Coronary artery (tissue), 2 donors: ENCODE measurements at regions not wholly inside any gene's neighbourhood (a gene's known extent, or its start where the extent isn't known, plus 50 kb on each side); places are given as distances from the start of the nearest gene placed in this dataset.

Experiments used
- DNase-seq: peaks from one replicate; pipeline ENCODE4 v3.0.0-alpha.2; 2017; ENCODE audit warnings: low spot score
- H3K27ac ChIP-seq, 2 donors: fragments of 200-600 bp; sonication (generic); one replicate each; pipeline ENCODE4 v1.5.1; 2016 to 2019
- H3K4me3 ChIP-seq: fragments of 200-600 bp; sonication (generic); 2 replicates; pipeline ENCODE4 v1.5.1; 2016; ENCODE audit warnings: mild to moderate bottlenecking, moderate library complexity
- CTCF ChIP-seq: fragments of 200-600 bp; sonication (generic); IDR thresholded peaks from one replicate; pipeline ENCODE4 v1.5.1; 2019; ENCODE audit warnings: antibody characterized with exemption

- Histone ChIP-seq H3K4me3 (peak overlapping the region; percentile 54), H3K27ac (peak overlapping the region in 1 of 2 donors; percentile 53)
- no peak for DNase-seq
- TF ChIP-seq CTCF: no peak
Measured at GRCh38 chr12:65603438-65604351, 220.6 kb upstream of the HMGA2 start.

GRCh38 chr12:65605019-65605418 lies 219.3 kb upstream of the HMGA2 start:
- DNase-seq: no peak
- TF ChIP-seq CTCF: no peak

GRCh38 chr12:65606008-65606766 lies 218.1 kb upstream of the HMGA2 start:
- H3K27ac ChIP-seq: no peak overlapping the region
- TF ChIP-seq CTCF: no peak
- no peak for DNase-seq
- H3K4me3 ChIP-seq: no peak overlapping the region

More at GRCh38 chr12:65605019-65605418, 219.3 kb upstream of the HMGA2 start:
- H3K27ac ChIP-seq: no peak overlapping the region
- H3K4me3 ChIP-seq: no peak overlapping the region

- TF ChIP-seq CTCF: no peak
- no peak overlapping the region for H3K27ac ChIP-seq
- DNase-seq: no peak
- no peak overlapping the region for H3K4me3 ChIP-seq
Measured at GRCh38 chr12:65607401-65607841, 216.9 kb upstream of the HMGA2 start.

- Histone ChIP-seq H3K4me3 (no peak overlapping the region), H3K27ac (no peak overlapping the region)
- DNase-seq: no peak
- no peak for TF ChIP-seq CTCF
Measured at GRCh38 chr12:65608319-65608916, 215.9 kb upstream of the HMGA2 start.

DNA sequence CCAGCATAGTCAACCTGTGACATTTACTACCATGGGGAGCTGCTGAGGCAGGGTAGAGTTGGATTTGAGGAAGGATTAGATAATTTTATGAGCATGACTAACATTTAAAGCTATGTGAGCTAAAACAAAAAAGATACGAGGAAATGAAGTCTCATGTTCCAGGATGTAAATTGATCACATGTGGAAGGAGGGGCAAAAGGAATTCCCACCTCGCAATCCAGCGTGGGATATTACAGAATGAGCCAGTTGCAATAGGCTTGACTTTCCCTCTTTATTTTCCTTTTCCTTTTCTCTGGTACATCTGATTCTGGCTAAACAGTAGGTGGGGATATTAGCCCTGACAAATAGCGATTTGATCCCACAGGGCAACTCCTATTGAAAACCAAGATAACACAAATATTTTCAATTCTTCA lies 214.9 kb upstream of the HMGA2 start:
- no peak for TF ChIP-seq CTCF
- no peak for DNase-seq
- Histone ChIP-seq H3K27ac (no peak overlapping the region), H3K4me3 (no peak overlapping the region)
